Sigmoid colon (tissue), 6 donors: ENCODE measurements at regions not wholly inside any gene's neighbourhood (a gene's known extent, or its start where the extent isn't known, plus 50 kb on each side); places are given as distances from the start of the nearest gene placed in this dataset.
A peak's percentile ranks its signal among the peaks of the same experiment; 100 is the strongest.

Experiments used
- DNase-seq: peaks from one replicate; pipeline ENCODE4 v3.0.0-alpha.2; 2019
- H3K27ac ChIP-seq, 4 donors: fragments of 200-600 bp; sonication (generic); one replicate each; pipeline ENCODE4 v1.5.1; 2016 to 2019; ENCODE audit warnings: mild to moderate bottlenecking in 1 of 4
- H3K27me3 ChIP-seq, 3 donors: fragments of 200-600 bp; sonication (generic); one replicate each; pipeline ENCODE4 v1.5.1; 2019; ENCODE audit warnings: mild to moderate bottlenecking in 1 of 3
- H3K36me3 ChIP-seq, 4 donors: fragments of 200-600 bp; sonication (generic); one replicate each; pipeline ENCODE4 v1.5.1; 2016 to 2019
- H3K4me1 ChIP-seq, 4 donors: fragments of 200-600 bp; sonication (generic); one replicate each; pipeline ENCODE4 v1.5.1; 2017 to 2019
- H3K4me3 ChIP-seq, 4 donors: fragments of 200-600 bp; sonication (generic); one replicate each; pipeline ENCODE4 v1.5.1; 2017 to 2019; ENCODE audit warnings: mild to moderate bottlenecking in 2 of 4, moderate library complexity in 1 of 4
- H3K9me3 ChIP-seq, 4 donors: fragments of 200-600 bp in 3 of 4; sonication (generic) in 3 of 4; one replicate each; pipeline versions ENCODE4 v1.5.1 to v1.6.1; 2013 to 2019
- EP300 ChIP-seq, 4 donors: sonication (generic); formaldehyde crosslinking; IDR thresholded peaks; one replicate each; pipeline ENCODE4 v1.6.1; 2017; ENCODE audit warnings: antibody characterized with exemption in 4 of 4
- POLR2A ChIP-seq, 2 donors: fragments of 450-650 bp; IDR thresholded peaks; one replicate each; pipeline ENCODE4 v1.6.1; 2016; ENCODE audit warnings: antibody characterized with exemption in 2 of 2, mild to moderate bottlenecking in 2 of 2, moderate library complexity in 2 of 2
- POLR2AphosphoS5 ChIP-seq, 4 donors: sonication (generic); formaldehyde crosslinking; IDR thresholded peaks; one replicate each; pipeline ENCODE4 v1.6.1; 2017; ENCODE audit warnings: antibody characterized with exemption in 4 of 4
- WGBS, 2 donors: extraction: QIAGEN DNeasy Blood & Tissue Kit; methylation state at CpG; one replicate each; pipeline ENCODE4 v1.1.7; 2013; 5-methylcytosine and 5-hydroxymethylcytosine counted together
- intact Hi-C: fragments of 100-400 bp; cut with DNase I; formaldehyde crosslinking; loops from one replicate; pipeline ENCODE4 v1.15.1; 2023
- TF ChIP-seq, protein P1 (sequence below), 4 experiments: fragments of 450-650 bp in 3 of 4; fragments of 200-600 bp in 1 of 4; IDR thresholded peaks; one replicate each; pipeline ENCODE4 v1.5.1; 2016 to 2019; ENCODE audit warnings: antibody characterized with exemption in 4 of 4, mild to moderate bottlenecking in 3 of 4, moderate library complexity in 2 of 4
- donor health status: healthy with polysubstance abuse.
- donor health status: healthy.

GRCh38 chr10:20608503-20608902 is 288.6 kb downstream of the NEBL start:
- intact Hi-C loops: no loop called here
- no peaks in the 10 kb centered on the region for H3K27me3 ChIP-seq
- H3K36me3 ChIP-seq: no peaks in the 10 kb centered on the region
- H3K9me3 ChIP-seq: no peaks in the 10 kb centered on the region
- TF ChIP-seq POLR2A (IDR thresholded peaks at IDR 0.05) (no peak), POLR2AphosphoS5 (IDR thresholded peaks at IDR 0.05) (no peak), EP300 (IDR thresholded peaks at IDR 0.05) (no peak)
- TF ChIP-seq, protein P1, sequence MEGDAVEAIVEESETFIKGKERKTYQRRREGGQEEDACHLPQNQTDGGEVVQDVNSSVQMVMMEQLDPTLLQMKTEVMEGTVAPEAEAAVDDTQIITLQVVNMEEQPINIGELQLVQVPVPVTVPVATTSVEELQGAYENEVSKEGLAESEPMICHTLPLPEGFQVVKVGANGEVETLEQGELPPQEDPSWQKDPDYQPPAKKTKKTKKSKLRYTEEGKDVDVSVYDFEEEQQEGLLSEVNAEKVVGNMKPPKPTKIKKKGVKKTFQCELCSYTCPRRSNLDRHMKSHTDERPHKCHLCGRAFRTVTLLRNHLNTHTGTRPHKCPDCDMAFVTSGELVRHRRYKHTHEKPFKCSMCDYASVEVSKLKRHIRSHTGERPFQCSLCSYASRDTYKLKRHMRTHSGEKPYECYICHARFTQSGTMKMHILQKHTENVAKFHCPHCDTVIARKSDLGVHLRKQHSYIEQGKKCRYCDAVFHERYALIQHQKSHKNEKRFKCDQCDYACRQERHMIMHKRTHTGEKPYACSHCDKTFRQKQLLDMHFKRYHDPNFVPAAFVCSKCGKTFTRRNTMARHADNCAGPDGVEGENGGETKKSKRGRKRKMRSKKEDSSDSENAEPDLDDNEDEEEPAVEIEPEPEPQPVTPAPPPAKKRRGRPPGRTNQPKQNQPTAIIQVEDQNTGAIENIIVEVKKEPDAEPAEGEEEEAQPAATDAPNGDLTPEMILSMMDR (IDR thresholded peaks at IDR 0.05): no peak
- H3K4me3 ChIP-seq: no peak overlapping the region
- H3K27ac ChIP-seq: no peak overlapping the region
- H3K4me1 ChIP-seq: no peaks in the 10 kb centered on the region
- no peak for DNase-seq

- Histone ChIP-seq H3K4me3 (no peak overlapping the region), H3K27ac (no peak overlapping the region), H3K4me1 (no peaks in the 10 kb centered on the region), H3K27me3 (no peaks in the 10 kb centered on the region), H3K9me3 (peaks cover 0 to 4% (median 0%) of the 10 kb centered on the region in 4 donors), H3K36me3 (no peaks in the 10 kb centered on the region)
- TF ChIP-seq EP300 (IDR thresholded peaks at IDR 0.05) (no peak), POLR2AphosphoS5 (IDR thresholded peaks at IDR 0.05) (no peak), POLR2A (IDR thresholded peaks at IDR 0.05) (no peak)
- TF ChIP-seq, protein P1 (IDR thresholded peaks at IDR 0.05): no peak
- intact Hi-C loops: no loop called here
- DNase-seq: no peak
- 89 to 90% methylated on average over 5 of the region's 5 CpGs for WGBS, 2 donors
These were observed 290.1 kb downstream of the NEBL start for GRCh38 chr10:20606985-20607384.

- Histone ChIP-seq H3K36me3 (no peaks in the 10 kb centered on the region), H3K27ac (no peak overlapping the region), H3K27me3 (no peaks in the 10 kb centered on the region), H3K9me3 (peaks cover 0 to 4% (median 0%) of the 10 kb centered on the region in 4 donors), H3K4me1 (peaks cover 0 to 11% (median 3%) of the 10 kb centered on the region in 4 donors), H3K4me3 (no peak overlapping the region)
- 95 to 100% methylated on average over 1 of the region's 1 CpG for WGBS, 2 donors
- TF ChIP-seq POLR2A (IDR thresholded peaks at IDR 0.05) (no peak), EP300 (IDR thresholded peaks at IDR 0.05) (no peak), POLR2AphosphoS5 (IDR thresholded peaks at IDR 0.05) (no peak)
- TF ChIP-seq, protein P1 (IDR thresholded peaks at IDR 0.05): no peak
- DNase-seq: no peak
- intact Hi-C loops: no loop called here
These were observed 295.1 kb downstream of the NEBL start for GRCh38 chr10:20601941-20602461.

DNA sequence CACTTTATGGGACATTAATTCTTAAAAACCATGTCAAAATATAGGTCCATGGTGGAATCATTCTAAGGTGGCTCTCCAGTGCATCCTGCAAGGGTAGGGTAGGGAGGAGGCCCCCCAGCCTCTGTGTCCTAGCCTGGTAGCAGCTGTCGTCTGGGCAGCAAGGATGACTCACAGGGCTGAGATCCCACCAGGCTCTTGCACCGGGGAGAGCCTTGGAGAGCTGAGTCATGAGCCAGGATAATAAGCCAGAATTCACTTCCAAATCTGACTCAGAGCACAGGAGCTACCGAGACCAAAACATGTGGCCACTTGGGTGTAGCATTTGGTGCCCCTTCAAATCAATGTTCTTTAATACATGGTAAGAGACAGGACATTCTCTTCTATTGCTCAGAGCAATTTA is 298.5 kb downstream of the NEBL start:
- Histone ChIP-seq H3K4me3 (no peak overlapping the region), H3K4me1 (peaks cover 0 to 21% (median 12%) of the 10 kb centered on the region in 4 donors), H3K9me3 (peaks cover 0 to 4% (median 0%) of the 10 kb centered on the region in 4 donors), H3K27me3 (no peaks in the 10 kb centered on the region), H3K27ac (no peak overlapping the region), H3K36me3 (no peaks in the 10 kb centered on the region)
- WGBS, 2 donors: 64 to 81% methylated on average over 3 of the region's 3 CpGs
- intact Hi-C loops: no loop called here
- peak in 1 of 4 donors; percentile 31 for TF ChIP-seq POLR2AphosphoS5 (IDR thresholded peaks at IDR 0.05)
- no peak for TF ChIP-seq EP300 (IDR thresholded peaks at IDR 0.05)
- peak; percentile 80 for DNase-seq

DNA sequence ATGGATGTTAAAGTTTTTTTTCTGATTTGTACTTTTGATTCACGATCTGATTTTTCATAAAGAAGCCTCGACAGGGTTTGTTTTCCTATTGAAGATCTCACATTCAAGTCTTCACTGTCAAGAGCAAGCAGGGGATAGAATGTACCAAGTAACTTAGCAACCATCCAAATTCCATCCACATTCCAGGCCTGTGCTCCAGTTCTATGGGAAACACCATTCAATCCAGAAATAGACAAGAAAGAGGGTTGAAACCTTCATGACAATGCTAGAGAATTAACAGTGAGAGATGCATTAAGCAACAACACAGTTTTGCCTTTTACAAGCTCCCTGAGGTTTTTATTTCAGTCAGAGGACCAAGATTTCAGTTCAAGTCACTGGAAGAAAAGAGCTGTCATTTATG is 300.2 kb downstream of the NEBL start:
- Histone ChIP-seq H3K4me1 (peaks cover 0 to 21% (median 12%) of the 10 kb centered on the region in 4 donors), H3K9me3 (no peaks in the 10 kb centered on the region), H3K36me3 (no peaks in the 10 kb centered on the region), H3K27me3 (no peaks in the 10 kb centered on the region), H3K4me3 (no peak overlapping the region), H3K27ac (no peak overlapping the region)
- TF ChIP-seq EP300 (IDR thresholded peaks at IDR 0.05) (no peak), POLR2AphosphoS5 (IDR thresholded peaks at IDR 0.05) (no peak), POLR2A (IDR thresholded peaks at IDR 0.05) (no peak)
- TF ChIP-seq, protein P1 (IDR thresholded peaks at IDR 0.05): no peak
- no peak for DNase-seq
- intact Hi-C loops: no loop called here
- WGBS, 2 donors: 80 to 91% methylated on average over 2 of the region's 2 CpGs
